Heart left ventricle (tissue), 16 donors: ENCODE measurements at regions not wholly inside any gene's neighbourhood (a gene's known extent, or its start where the extent isn't known, plus 50 kb on each side); places are given as distances from the start of the nearest gene placed in this dataset.

Source experiments
- ATAC-seq, 4 donors: fragments of 200-7000 bp; cut with Tn5 transposase; one replicate each; pipeline ENCODE4 v1.9.1; 2020 to 2022; ENCODE audit warnings: moderate library complexity in 4 of 4, mild to moderate bottlenecking in 3 of 4, moderate number of reproducible peaks in 1 of 4
- DNase-seq, 5 donors: peaks; one replicate each; pipeline ENCODE4 v3.0.0-alpha.2; 2020
- H3K27ac ChIP-seq, 12 donors: fragments of 200-600 bp; sonication (generic) in 4 of 12; one replicate each; pipeline versions ENCODE4 v1.5.0 to v1.8.0; 2016 to 2022; ENCODE audit warnings: mild to moderate bottlenecking in 2 of 12
- H3K27me3 ChIP-seq, 9 donors: fragments of 200-600 bp; sonication (generic) in 2 of 9; one replicate each; pipeline versions ENCODE4 v1.5.1 to v1.8.0; 2016 to 2022; ENCODE audit warnings: mild to moderate bottlenecking in 3 of 9
- H3K36me3 ChIP-seq, 9 donors: fragments of 200-600 bp; sonication (generic) in 2 of 9; one replicate each; pipeline versions ENCODE4 v1.5.0 to v1.8.0; 2018 to 2022; ENCODE audit warnings: mild to moderate bottlenecking in 2 of 9
- H3K4me1 ChIP-seq, 12 donors: fragments of 200-600 bp; sonication (generic) in 4 of 12; one replicate each; pipeline versions ENCODE4 v1.5.0 to v1.8.0; 2016 to 2022; ENCODE audit warnings: mild to moderate bottlenecking in 3 of 12
- H3K4me3 ChIP-seq, 12 donors: fragments of 200-600 bp; sonication (generic) in 4 of 12; one replicate each; pipeline versions ENCODE4 v1.5.0 to v1.8.0; 2017 to 2022; ENCODE audit warnings: mild to moderate bottlenecking in 9 of 12, moderate library complexity in 4 of 12
- H3K9me3 ChIP-seq, 12 donors: fragments of 200-600 bp; sonication (generic) in 4 of 12; one replicate each; pipeline versions ENCODE4 v1.5.0 to v1.8.0; 2016 to 2022; ENCODE audit warnings: mild to moderate bottlenecking in 1 of 12
- CTCF ChIP-seq, 12 donors: fragments of 200-600 bp; sonication (generic) in 4 of 12; IDR thresholded peaks; one replicate each; pipeline versions ENCODE4 v1.5.0 to v1.8.0; 2018 to 2022; ENCODE audit warnings: antibody characterized with exemption in 12 of 12, mild to moderate bottlenecking in 5 of 12
- POLR2A ChIP-seq, 2 donors: fragments of 450-650 bp; IDR thresholded peaks; one replicate each; pipeline ENCODE4 v1.6.1; 2017; ENCODE audit warnings: antibody characterized with exemption in 2 of 2, mild to moderate bottlenecking in 2 of 2, moderate library complexity in 2 of 2
- WGBS, 4 donors: extraction: QIAGEN DNeasy Blood & Tissue Kit in 2 of 4; methylation state at CpG; one replicate each; pipeline versions ENCODE4 v1.1.5 to v1.1.7; 2013 to 2018; 5-methylcytosine and 5-hydroxymethylcytosine counted together
- intact Hi-C, 10 donors: fragments of 100-400 bp; cut with DNase I; formaldehyde crosslinking; loops; one replicate each; pipeline versions ENCODE4 v1.11.1 to v1.14.2; 2022
- donor health status: ischemic (EF 13 %, LVEDD 7.1; RV severe dilation, severe dysfunction).
- donor health status: healthy with polysubstance abuse.
- donor health status: DM: no; HTN: yes; CAD: no.
- donor health status: DM: no; HTN: no; CAD: no.
- donor health status: ischemic (EF 25% LVEDD 6.9; RV normal size, moderate dysfunction).
- donor health status: ischemic (EF 25% LVEDD 5.7; RV mildly dilated, moderate dysfunction).
- donor health status: healthy.
- donor health status: DM: yes; HTN: yes; CAD: no.
- donor health status: ischemic (EF 35%, LVEDD 5.7; RV mildly dilated, moderate dysfunction).
- donor health status: nonischemic (EF 11% LVEDD 7.7; RV severe dilation, severe dysfunction).
- donor health status: DM: yes; HTN: yes; CAD: no.
- donor health status: PGD.
- donor health status: ischemic (EF 29% LVEDD 5.4; RV normal size, mild dysfunction).
- donor health status: nonischemic (EF 23%, LVEDD 6.1; RV moderate dilation, normal function).

- 64 to 87% (median 75%) methylated on average over 1 of the region's 1 CpG for WGBS, 4 donors
- intact Hi-C loops: no loop called here
Observed at GRCh38 chr6:6420107-6420506, 99.6 kb upstream of the F13A1 start.

DNA sequence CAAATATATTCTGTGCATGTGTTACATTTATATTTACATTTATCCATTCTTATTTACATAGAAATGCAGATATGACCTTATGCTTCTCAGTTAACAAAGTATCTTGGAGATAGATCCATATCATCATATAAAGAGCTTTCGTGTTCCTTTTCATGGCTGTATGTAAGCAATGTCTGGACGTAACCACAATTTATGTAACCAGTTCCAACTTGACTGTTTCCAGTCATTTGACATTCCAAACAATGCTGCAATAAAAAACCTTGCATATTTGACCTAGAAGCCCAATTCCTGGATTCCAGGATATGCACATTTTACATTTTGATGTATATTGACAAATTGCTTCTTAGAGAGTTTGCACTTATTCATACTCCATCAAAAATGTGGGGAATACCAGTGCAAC is 113.7 kb upstream of the F13A1 start:
- no peak for DNase-seq
- intact Hi-C loops: loop anchor here in 1 of 10 donors (5.0 kb wide), 1 partner anchor 807 kb away; no protein-coding TSS in a partner anchor
- Histone ChIP-seq H3K9me3 (peaks cover 0 to 7% (median 0%) of the 10 kb centered on the region in 12 donors), H3K27ac (no peak overlapping the region), H3K27me3 (no peaks in the 10 kb centered on the region), H3K36me3 (no peaks in the 10 kb centered on the region), H3K4me3 (no peak overlapping the region), H3K4me1 (no peaks in the 10 kb centered on the region)
- ATAC-seq: no peak
- TF ChIP-seq CTCF (IDR thresholded peaks at IDR 0.05) (no peak), POLR2A (IDR thresholded peaks at IDR 0.05) (no peak)
- 88 to 92% (median 90%) methylated on average over 2 of the region's 2 CpGs for WGBS, 4 donors

More at GRCh38 chr6:6420107-6420506, 99.6 kb upstream of the F13A1 start:
- Histone ChIP-seq H3K4me3 (no peak overlapping the region), H3K4me1 (no peaks in the 10 kb centered on the region), H3K36me3 (no peaks in the 10 kb centered on the region), H3K27me3 (no peaks in the 10 kb centered on the region), H3K27ac (no peak overlapping the region), H3K9me3 (peaks cover 0 to 23% (median 4%) of the 10 kb centered on the region in 12 donors)
- TF ChIP-seq CTCF (IDR thresholded peaks at IDR 0.05): no peak
- TF ChIP-seq POLR2A (IDR thresholded peaks at IDR 0.05): no peak
- ATAC-seq (no peak), DNase-seq (no peak)

DNA sequence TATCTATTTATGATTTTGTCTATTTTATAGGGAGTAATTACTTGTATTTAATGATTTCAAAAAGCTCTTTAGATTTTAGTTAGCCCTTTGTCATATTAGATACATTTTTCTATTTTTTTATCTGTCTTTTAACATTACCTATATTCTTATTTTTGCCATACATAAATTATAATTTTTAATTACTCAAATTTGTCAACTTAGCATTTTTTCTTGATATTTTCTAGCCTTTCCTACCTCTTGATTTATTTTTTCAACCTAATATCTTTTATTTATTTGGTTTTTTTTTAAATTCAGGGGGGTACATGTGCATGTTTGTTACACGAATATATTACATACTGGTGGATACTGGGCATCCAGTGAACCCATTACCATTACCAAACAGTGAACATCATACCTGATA is 114.3 kb upstream of the F13A1 start:
- DNase-seq (no peak), ATAC-seq (no peak)
- TF ChIP-seq POLR2A (IDR thresholded peaks at IDR 0.05) (no peak), CTCF (IDR thresholded peaks at IDR 0.05) (no peak)
- H3K27ac ChIP-seq: no peak overlapping the region
- peaks cover 0 to 7% (median 0%) of the 10 kb centered on the region in 12 donors for H3K9me3 ChIP-seq
- H3K36me3 ChIP-seq: no peaks in the 10 kb centered on the region
- 58 to 94% (median 89%) methylated on average over 1 of the region's 1 CpG for WGBS, 4 donors
- H3K27me3 ChIP-seq: no peaks in the 10 kb centered on the region
- no peak overlapping the region for H3K4me3 ChIP-seq
- intact Hi-C loops: loop anchor here in 1 of 10 donors (5.0 kb wide), 1 partner anchor 807 kb away; no protein-coding TSS in a partner anchor
- H3K4me1 ChIP-seq: no peaks in the 10 kb centered on the region

GRCh38 chr6:6436366-6436765 is 115.9 kb upstream of the F13A1 start:
- 88 to 96% (median 88%) methylated on average over 4 of the region's 4 CpGs for WGBS, 4 donors
- H3K27me3 ChIP-seq: no peaks in the 10 kb centered on the region
- ATAC-seq (no peak), DNase-seq (no peak)
- no peaks in the 10 kb centered on the region for H3K4me1 ChIP-seq
- H3K4me3 ChIP-seq: no peak overlapping the region
- H3K9me3 ChIP-seq: peaks cover 0 to 7% (median 0%) of the 10 kb centered on the region in 12 donors
- no peaks in the 10 kb centered on the region for H3K36me3 ChIP-seq
- intact Hi-C loops: no loop called here
- TF ChIP-seq POLR2A (IDR thresholded peaks at IDR 0.05) (no peak), CTCF (IDR thresholded peaks at IDR 0.05) (no peak)
- no peak overlapping the region for H3K27ac ChIP-seq
